ENCODE measurements at regions not wholly inside any gene's neighbourhood (a gene's known extent, or its start where the extent isn't known, plus 50 kb on each side); places are given as distances from the start of the nearest gene placed in this dataset.

DNA sequence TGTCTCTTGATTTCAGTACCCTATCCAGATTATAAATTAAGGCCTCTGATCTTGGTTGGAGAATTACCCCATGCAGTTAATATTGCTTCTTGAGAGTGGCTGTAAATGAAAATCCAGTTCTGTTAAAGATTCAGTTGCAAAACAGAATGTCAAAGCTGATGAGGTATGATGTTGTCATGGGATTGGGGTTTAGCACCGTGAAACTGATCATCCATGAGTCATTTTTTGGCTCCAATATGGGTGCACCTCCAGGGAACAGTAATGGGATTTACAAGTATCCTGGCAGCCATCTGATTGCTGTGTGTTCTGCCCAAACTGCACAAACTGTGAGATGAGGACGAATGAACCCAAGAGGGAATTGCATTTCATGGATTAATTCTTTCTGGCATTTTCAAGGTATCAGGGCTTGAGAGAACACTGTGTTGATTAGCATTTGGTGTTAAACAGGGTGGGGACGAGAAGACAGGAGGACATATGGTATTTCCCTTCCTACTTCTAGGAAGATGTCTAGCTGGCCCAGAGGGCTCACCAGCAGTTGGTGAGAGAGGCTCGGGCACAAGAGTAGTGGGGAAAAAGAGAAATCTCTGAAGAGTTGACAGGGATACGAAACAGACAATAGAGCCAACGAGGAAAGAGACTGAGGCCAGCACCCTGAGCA, 214.7 kb downstream of the GAS1 start:
- Histone ChIP-seq H3K9me2 (ENCODE audit: low read depth, low read length) (no peaks in the 10 kb centered on the region), H3K27ac (ENCODE audit: low read depth, low read length, poor library complexity, severe bottlenecking) (no peak overlapping the region), H3F3A (ENCODE audit: insufficient read depth, low read length) (no peaks in the 10 kb centered on the region), H3K9me3 (ENCODE audit: low read length) (no peaks in the 10 kb centered on the region), H3K27me3 (ENCODE audit: insufficient read depth, low read length) (no peaks in the 10 kb centered on the region), H3K9ac (ENCODE audit: low read length) (no peak overlapping the region), H3K79me2 (ENCODE audit: insufficient read depth, low read length) (no peaks in the 10 kb centered on the region), H3K4me3 (ENCODE audit: low read depth, low read length, poor library complexity, severe bottlenecking) (no peak overlapping the region), H3K4me1 (ENCODE audit: insufficient read depth, low read length, severe bottlenecking) (no peaks in the 10 kb centered on the region), H3K4me2 (ENCODE audit: low read length) (no peak overlapping the region), H4K20me1 (ENCODE audit: insufficient read depth, low read length) (no peaks in the 10 kb centered on the region), H2AFZ (ENCODE audit: low read length) (no peak overlapping the region), H3K36me3 (ENCODE audit: insufficient read depth, low read length) (no peaks in the 10 kb centered on the region)
- TF ChIP-seq, protein P1, sequence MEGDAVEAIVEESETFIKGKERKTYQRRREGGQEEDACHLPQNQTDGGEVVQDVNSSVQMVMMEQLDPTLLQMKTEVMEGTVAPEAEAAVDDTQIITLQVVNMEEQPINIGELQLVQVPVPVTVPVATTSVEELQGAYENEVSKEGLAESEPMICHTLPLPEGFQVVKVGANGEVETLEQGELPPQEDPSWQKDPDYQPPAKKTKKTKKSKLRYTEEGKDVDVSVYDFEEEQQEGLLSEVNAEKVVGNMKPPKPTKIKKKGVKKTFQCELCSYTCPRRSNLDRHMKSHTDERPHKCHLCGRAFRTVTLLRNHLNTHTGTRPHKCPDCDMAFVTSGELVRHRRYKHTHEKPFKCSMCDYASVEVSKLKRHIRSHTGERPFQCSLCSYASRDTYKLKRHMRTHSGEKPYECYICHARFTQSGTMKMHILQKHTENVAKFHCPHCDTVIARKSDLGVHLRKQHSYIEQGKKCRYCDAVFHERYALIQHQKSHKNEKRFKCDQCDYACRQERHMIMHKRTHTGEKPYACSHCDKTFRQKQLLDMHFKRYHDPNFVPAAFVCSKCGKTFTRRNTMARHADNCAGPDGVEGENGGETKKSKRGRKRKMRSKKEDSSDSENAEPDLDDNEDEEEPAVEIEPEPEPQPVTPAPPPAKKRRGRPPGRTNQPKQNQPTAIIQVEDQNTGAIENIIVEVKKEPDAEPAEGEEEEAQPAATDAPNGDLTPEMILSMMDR (IDR thresholded peaks at IDR 0.05; ENCODE audit: low read length), result no peak
- TF ChIP-seq EZH2 (IDR thresholded peaks at IDR 0.05; ENCODE audit: borderline replicate concordance, low read length), result no peak

DNA sequence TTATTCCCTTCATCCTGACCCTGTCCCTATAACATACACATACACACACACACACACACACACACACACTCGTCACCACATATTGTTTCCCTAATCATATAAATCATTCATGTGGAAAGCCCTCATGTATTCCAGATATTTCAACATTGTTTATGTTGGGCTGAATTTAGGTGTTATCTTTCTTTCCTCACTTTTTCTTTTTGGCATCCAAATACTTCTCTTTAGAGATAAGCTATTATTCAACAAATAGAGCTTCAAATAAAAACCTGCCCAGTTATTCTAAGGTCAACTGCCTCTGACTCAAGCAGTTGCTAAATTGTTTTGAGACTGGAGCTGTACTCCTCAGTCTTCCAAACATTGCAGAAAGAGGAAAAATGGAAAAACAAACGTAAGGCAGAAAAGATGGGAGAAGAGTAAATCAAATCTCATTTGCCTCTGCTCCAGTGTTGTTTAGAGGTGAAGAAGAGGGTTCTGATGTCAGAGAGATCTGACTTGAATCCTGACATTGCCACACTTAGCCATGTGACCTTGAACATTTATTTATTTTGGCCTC, 215.7 kb downstream of the GAS1 start:
- Histone ChIP-seq H3K4me3 (ENCODE audit: low read depth, low read length, poor library complexity, severe bottlenecking) (no peak overlapping the region), H3K9me2 (ENCODE audit: low read depth, low read length) (no peaks in the 10 kb centered on the region), H3K9ac (ENCODE audit: low read length) (no peak overlapping the region), H3K27ac (ENCODE audit: low read depth, low read length, poor library complexity, severe bottlenecking) (no peak overlapping the region), H2AFZ (ENCODE audit: low read length) (no peak overlapping the region), H3K9me3 (ENCODE audit: low read length) (no peaks in the 10 kb centered on the region), H3F3A (ENCODE audit: insufficient read depth, low read length) (no peaks in the 10 kb centered on the region), H3K4me2 (ENCODE audit: low read length) (no peak overlapping the region), H3K36me3 (ENCODE audit: insufficient read depth, low read length) (no peaks in the 10 kb centered on the region), H3K27me3 (ENCODE audit: insufficient read depth, low read length) (no peaks in the 10 kb centered on the region), H3K79me2 (ENCODE audit: insufficient read depth, low read length) (no peaks in the 10 kb centered on the region), H3K4me1 (ENCODE audit: insufficient read depth, low read length, severe bottlenecking) (no peaks in the 10 kb centered on the region), H4K20me1 (ENCODE audit: insufficient read depth, low read length) (no peaks in the 10 kb centered on the region)
- TF ChIP-seq, protein P1 (IDR thresholded peaks at IDR 0.05; ENCODE audit: low read length), result no peak
- TF ChIP-seq EZH2 (IDR thresholded peaks at IDR 0.05; ENCODE audit: borderline replicate concordance, low read length), result no peak

DNA sequence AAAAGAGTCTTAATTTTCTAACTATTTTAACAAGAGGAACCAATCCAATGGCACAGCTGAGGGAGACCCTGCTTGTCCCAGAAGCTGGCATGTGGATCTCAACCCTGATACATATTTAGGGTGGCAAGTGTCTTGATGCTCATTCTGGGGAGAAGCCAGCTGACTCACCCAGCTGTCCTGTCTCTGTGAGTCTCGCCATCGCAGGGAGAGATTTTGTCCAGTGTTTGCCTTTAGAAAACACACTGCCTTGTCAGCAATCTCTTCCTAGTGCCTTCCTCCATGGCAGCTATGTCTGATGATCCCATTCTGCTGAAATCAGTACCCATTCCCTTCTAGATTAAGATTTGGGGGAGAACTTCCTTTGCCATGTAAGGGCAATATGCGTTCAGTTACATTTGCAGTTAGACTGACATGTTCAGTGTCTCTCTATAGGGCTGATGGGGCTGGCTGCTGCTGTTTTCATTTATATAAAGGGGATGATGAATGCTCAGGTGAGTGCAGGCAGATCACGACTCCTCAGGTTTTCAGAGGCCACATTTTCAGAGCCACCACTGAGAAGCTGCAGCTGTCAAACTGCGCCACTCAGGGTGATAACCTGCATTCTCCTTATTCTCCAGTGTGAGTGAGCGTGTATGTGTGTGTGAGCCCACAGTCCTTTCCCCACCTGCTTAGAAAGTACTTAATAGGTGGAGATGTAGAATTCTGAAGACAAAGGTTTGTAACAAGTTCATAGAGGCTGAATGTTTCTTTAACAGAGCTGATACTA, 217.0 kb downstream of the GAS1 start:
- Histone ChIP-seq H3K4me3 (ENCODE audit: low read depth, low read length, poor library complexity, severe bottlenecking) (no peak overlapping the region), H3K9ac (ENCODE audit: low read length) (no peak overlapping the region), H3K36me3 (ENCODE audit: insufficient read depth, low read length) (no peaks in the 10 kb centered on the region), H3K4me1 (ENCODE audit: insufficient read depth, low read length, severe bottlenecking) (no peaks in the 10 kb centered on the region), H3K4me2 (ENCODE audit: low read length) (no peak overlapping the region), H3K9me2 (ENCODE audit: low read depth, low read length) (no peaks in the 10 kb centered on the region), H3K27ac (ENCODE audit: low read depth, low read length, poor library complexity, severe bottlenecking) (no peak overlapping the region), H3K79me2 (ENCODE audit: insufficient read depth, low read length) (no peaks in the 10 kb centered on the region), H4K20me1 (ENCODE audit: insufficient read depth, low read length) (no peaks in the 10 kb centered on the region), H2AFZ (ENCODE audit: low read length) (no peak overlapping the region), H3K27me3 (ENCODE audit: insufficient read depth, low read length) (no peaks in the 10 kb centered on the region), H3F3A (ENCODE audit: insufficient read depth, low read length) (no peaks in the 10 kb centered on the region), H3K9me3 (ENCODE audit: low read length) (no peaks in the 10 kb centered on the region)
- no peak for TF ChIP-seq EZH2 (IDR thresholded peaks at IDR 0.05; ENCODE audit: borderline replicate concordance, low read length)
- TF ChIP-seq, protein P1 (IDR thresholded peaks at IDR 0.05; ENCODE audit: low read length), result no peak

Data from OCI-LY1 (cell line).